LNCaP clone FGC (cell line): ENCODE measurements at regions not wholly inside any gene's neighbourhood (a gene's known extent, or its start where the extent isn't known, plus 50 kb on each side); places are given as distances from the start of the nearest gene placed in this dataset.

Experiments used
- DNase-seq: peaks from one replicate; pipeline ENCODE4 v3.0.0-alpha.2; 2011; ENCODE audit warnings: low read depth
- H3K4me3 ChIP-seq: 2 replicates; pipeline ENCODE4 v1.5.1; 2011; ENCODE audit warnings: mild to moderate bottlenecking, low read depth, low read length, control low read depth
- TF ChIP-seq, protein P1 (sequence below): IDR thresholded peaks from 2 replicates; pipeline ENCODE4 v1.5.1; 2012; ENCODE audit warnings: mild to moderate bottlenecking; ENCODE audit not compliant: control insufficient read depth, insufficient read depth; ENCODE audit errors: extremely low read depth

DNA sequence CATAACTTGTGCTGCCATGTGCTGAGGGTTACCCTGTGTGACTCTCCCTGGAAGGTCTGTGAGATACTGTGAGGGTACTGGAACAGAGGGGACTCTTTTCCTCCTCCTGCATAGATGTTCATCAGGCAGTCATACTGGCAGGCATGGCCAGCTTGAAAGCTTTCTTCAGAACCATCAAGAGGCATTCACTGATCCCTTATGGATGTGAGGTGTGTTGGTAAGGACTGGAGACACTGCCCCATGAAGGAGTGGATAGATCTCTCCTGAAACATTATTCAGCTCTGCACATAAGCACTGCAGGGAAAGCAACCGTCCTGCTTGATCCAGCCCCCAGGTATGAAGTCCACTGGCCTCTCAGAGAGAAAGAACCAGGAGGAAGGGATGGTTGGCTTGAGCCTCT is 176.6 kb upstream of the ARL4C start:
- DNase-seq, result no peak
- no peak overlapping the region for H3K4me3 ChIP-seq
- TF ChIP-seq, protein P1, sequence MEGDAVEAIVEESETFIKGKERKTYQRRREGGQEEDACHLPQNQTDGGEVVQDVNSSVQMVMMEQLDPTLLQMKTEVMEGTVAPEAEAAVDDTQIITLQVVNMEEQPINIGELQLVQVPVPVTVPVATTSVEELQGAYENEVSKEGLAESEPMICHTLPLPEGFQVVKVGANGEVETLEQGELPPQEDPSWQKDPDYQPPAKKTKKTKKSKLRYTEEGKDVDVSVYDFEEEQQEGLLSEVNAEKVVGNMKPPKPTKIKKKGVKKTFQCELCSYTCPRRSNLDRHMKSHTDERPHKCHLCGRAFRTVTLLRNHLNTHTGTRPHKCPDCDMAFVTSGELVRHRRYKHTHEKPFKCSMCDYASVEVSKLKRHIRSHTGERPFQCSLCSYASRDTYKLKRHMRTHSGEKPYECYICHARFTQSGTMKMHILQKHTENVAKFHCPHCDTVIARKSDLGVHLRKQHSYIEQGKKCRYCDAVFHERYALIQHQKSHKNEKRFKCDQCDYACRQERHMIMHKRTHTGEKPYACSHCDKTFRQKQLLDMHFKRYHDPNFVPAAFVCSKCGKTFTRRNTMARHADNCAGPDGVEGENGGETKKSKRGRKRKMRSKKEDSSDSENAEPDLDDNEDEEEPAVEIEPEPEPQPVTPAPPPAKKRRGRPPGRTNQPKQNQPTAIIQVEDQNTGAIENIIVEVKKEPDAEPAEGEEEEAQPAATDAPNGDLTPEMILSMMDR, result no peak

GRCh38 chr2:234672498-234673150 is 175.7 kb upstream of the ARL4C start:
- H3K4me3 ChIP-seq, result no peak overlapping the region
- TF ChIP-seq, protein P1, result no peak
- DNase-seq, result no peak

- no peak for DNase-seq
- H3K4me3 ChIP-seq, result no peak overlapping the region
- TF ChIP-seq, protein P1, result no peak
Observed at GRCh38 chr2:234671716-234672115, 174.8 kb upstream of the ARL4C start.

DNA sequence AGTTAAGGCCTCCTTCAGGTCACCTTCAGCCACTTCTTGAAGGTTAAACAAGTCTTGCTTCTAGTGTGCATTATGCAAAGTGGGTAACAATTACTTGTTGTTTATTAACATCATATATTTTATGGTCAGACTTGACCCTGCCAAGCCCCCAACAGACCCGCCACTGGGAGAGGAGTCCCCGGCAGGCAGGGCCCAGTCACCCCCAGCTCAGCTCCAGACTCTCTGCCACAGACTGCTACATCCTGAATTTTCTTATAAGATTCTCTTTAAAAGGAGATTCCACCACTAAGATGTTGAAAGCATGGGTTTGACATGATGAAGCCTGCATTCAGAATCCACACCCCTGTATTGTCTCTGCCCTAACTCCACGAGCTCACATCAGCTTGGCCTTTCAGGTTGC is 174.3 kb upstream of the ARL4C start:
- no peak overlapping the region for H3K4me3 ChIP-seq

DNA sequence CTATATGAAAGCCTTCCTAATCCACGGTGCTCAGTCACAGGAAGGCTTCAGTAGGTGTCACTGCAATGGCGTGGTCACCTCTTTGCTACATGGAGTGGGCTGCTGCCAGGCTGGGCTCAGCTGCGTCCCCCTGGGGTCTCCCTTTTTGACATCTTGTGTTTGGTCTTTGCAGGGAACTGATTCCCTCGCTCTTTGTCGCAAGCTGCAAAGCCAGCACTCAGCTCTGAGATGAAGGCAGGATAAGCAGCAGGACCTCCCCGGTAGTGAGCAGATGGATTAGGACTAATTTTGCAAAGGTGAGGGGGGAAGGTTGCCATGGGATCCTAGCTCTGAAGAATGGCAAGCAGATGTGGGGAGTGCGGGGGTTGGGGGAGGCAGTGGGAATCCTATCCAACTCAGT is 173.9 kb upstream of the ARL4C start:
- no peak for DNase-seq
- H3K4me3 ChIP-seq, result no peak overlapping the region
- TF ChIP-seq, protein P1, result no peak

More for the DNA sequence above, 174.3 kb upstream of the ARL4C start:
- no peak for DNase-seq
- TF ChIP-seq, protein P1, result no peak

- no peak overlapping the region for H3K4me3 ChIP-seq
- TF ChIP-seq, protein P1, result no peak
- DNase-seq, result no peak
Observed at GRCh38 chr2:234670052-234670451, 173.2 kb upstream of the ARL4C start.

GRCh38 chr2:234669621-234670020 is 172.7 kb upstream of the ARL4C start:
- no peak for DNase-seq
- TF ChIP-seq, protein P1, result no peak

More at GRCh38 chr2:234669621-234670020, 172.7 kb upstream of the ARL4C start:
- no peak overlapping the region for H3K4me3 ChIP-seq
